Skeletal muscle satellite cell (primary cell): ENCODE measurements at regions not wholly inside any gene's neighbourhood (a gene's known extent, or its start where the extent isn't known, plus 50 kb on each side); places are given as distances from the start of the nearest gene placed in this dataset.

Source experiments
- H3K27me3 ChIP-seq: 2 replicates; pipeline ENCODE4 v1.7.0; 2013; ENCODE audit warnings: low read length; ENCODE audit not compliant: control insufficient read depth, insufficient read depth
- H3K36me3 ChIP-seq: 2 replicates; pipeline ENCODE4 v1.7.0; 2013; ENCODE audit warnings: mild to moderate bottlenecking, control low read depth, low read length; ENCODE audit not compliant: insufficient read depth
- H3K4me1 ChIP-seq: 2 replicates; pipeline ENCODE4 v1.7.0; 2013; ENCODE audit warnings: low read length; ENCODE audit not compliant: control insufficient read depth, insufficient read depth
- H3K4me2 ChIP-seq: 2 replicates; pipeline ENCODE4 v1.7.0; 2013; ENCODE audit warnings: mild to moderate bottlenecking, low read length
- H3K4me3 ChIP-seq: 2 replicates; pipeline ENCODE4 v1.7.0; 2013; ENCODE audit warnings: low read length
- H3K9ac ChIP-seq: 2 replicates; pipeline ENCODE4 v1.7.0; 2013; ENCODE audit warnings: mild to moderate bottlenecking, low read depth, low read length, moderate library complexity
- H3K9me3 ChIP-seq: replicated peaks from 2 replicates; pipeline ENCODE4 v1.7.0; 2013; ENCODE audit warnings: mild to moderate bottlenecking, control low read depth, low read length

GRCh38 chr2:16135196-16135912 is 195.0 kb downstream of the MYCN start:
- Histone ChIP-seq H3K9ac (no peak overlapping the region), H3K4me1 (no peaks in the 10 kb centered on the region), H3K9me3 (no peaks in the 10 kb centered on the region), H3K4me2 (no peak overlapping the region), H3K27me3 (no peaks in the 10 kb centered on the region), H3K4me3 (no peak overlapping the region), H3K36me3 (no peaks in the 10 kb centered on the region)

GRCh38 chr2:16134436-16135165 is 194.3 kb downstream of the MYCN start:
- no peak overlapping the region for H3K4me2 ChIP-seq
- no peaks in the 10 kb centered on the region for H3K27me3 ChIP-seq
- H3K9ac ChIP-seq: no peak overlapping the region
- H3K4me1 ChIP-seq: no peaks in the 10 kb centered on the region
- no peak overlapping the region for H3K4me3 ChIP-seq
- no peaks in the 10 kb centered on the region for H3K9me3 ChIP-seq
- H3K36me3 ChIP-seq: no peaks in the 10 kb centered on the region

GRCh38 chr2:16130906-16131400 is 190.6 kb downstream of the MYCN start:
- H3K4me2 ChIP-seq: no peak overlapping the region
- H3K9me3 ChIP-seq: no peaks in the 10 kb centered on the region
- H3K36me3 ChIP-seq: no peaks in the 10 kb centered on the region
- H3K4me1 ChIP-seq: no peaks in the 10 kb centered on the region
- no peaks in the 10 kb centered on the region for H3K27me3 ChIP-seq
- H3K9ac ChIP-seq: no peak overlapping the region
- no peak overlapping the region for H3K4me3 ChIP-seq

GRCh38 chr2:16130541-16130880 is 190.2 kb downstream of the MYCN start:
- H3K4me2 ChIP-seq: no peak overlapping the region
- H3K9ac ChIP-seq: no peak overlapping the region
- no peaks in the 10 kb centered on the region for H3K9me3 ChIP-seq
- no peaks in the 10 kb centered on the region for H3K36me3 ChIP-seq
- no peaks in the 10 kb centered on the region for H3K4me1 ChIP-seq
- no peaks in the 10 kb centered on the region for H3K27me3 ChIP-seq
- no peak overlapping the region for H3K4me3 ChIP-seq

- Histone ChIP-seq H3K36me3 (no peaks in the 10 kb centered on the region), H3K4me3 (no peak overlapping the region), H3K9me3 (no peaks in the 10 kb centered on the region), H3K4me2 (no peak overlapping the region), H3K27me3 (no peaks in the 10 kb centered on the region), H3K9ac (no peak overlapping the region), H3K4me1 (no peaks in the 10 kb centered on the region)
Measured at GRCh38 chr2:16129716-16130540, 189.6 kb downstream of the MYCN start.

GRCh38 chr2:16128746-16129610 is 188.6 kb downstream of the MYCN start:
- Histone ChIP-seq H3K4me3 (no peak overlapping the region), H3K9me3 (peaks cover 5% of the 10 kb centered on the region), H3K36me3 (no peaks in the 10 kb centered on the region), H3K4me1 (no peaks in the 10 kb centered on the region), H3K4me2 (no peak overlapping the region), H3K27me3 (no peaks in the 10 kb centered on the region), H3K9ac (no peak overlapping the region)

GRCh38 chr2:16127958-16128357 is 187.6 kb downstream of the MYCN start:
- Histone ChIP-seq H3K4me1 (no peaks in the 10 kb centered on the region), H3K36me3 (no peaks in the 10 kb centered on the region), H3K27me3 (no peaks in the 10 kb centered on the region), H3K9ac (no peak overlapping the region), H3K4me3 (no peak overlapping the region), H3K4me2 (no peak overlapping the region), H3K9me3 (peaks cover 6% of the 10 kb centered on the region)

- Histone ChIP-seq H3K4me1 (no peaks in the 10 kb centered on the region), H3K27me3 (no peaks in the 10 kb centered on the region), H3K36me3 (no peaks in the 10 kb centered on the region), H3K4me3 (no peak overlapping the region), H3K4me2 (no peak overlapping the region), H3K9ac (no peak overlapping the region), H3K9me3 (peaks cover 6% of the 10 kb centered on the region)
Measured at GRCh38 chr2:16127276-16127940, 187.1 kb downstream of the MYCN start.

- Histone ChIP-seq H3K9ac (no peak overlapping the region), H3K27me3 (no peaks in the 10 kb centered on the region), H3K4me3 (no peak overlapping the region), H3K36me3 (no peaks in the 10 kb centered on the region), H3K4me2 (no peak overlapping the region), H3K9me3 (peaks cover 6% of the 10 kb centered on the region), H3K4me1 (no peaks in the 10 kb centered on the region)
Measured at GRCh38 chr2:16126517-16127275, 186.3 kb downstream of the MYCN start.
